ENCODE measurements at regions not wholly inside any gene's neighbourhood (a gene's known extent, or its start where the extent isn't known, plus 50 kb on each side); places are given as distances from the start of the nearest gene placed in this dataset.

- Histone ChIP-seq H3K4me1 (ENCODE audit: control insufficient read depth in 1 of 2, low read depth in 2 of 2) (no peaks in the 10 kb centered on the region), H3K4me3 (no peak overlapping the region), H3K27me3 (replicated peaks; ENCODE audit: insufficient read depth) (no peaks in the 10 kb centered on the region), H3K9me3 (no peaks in the 10 kb centered on the region), H3K27ac (no peak overlapping the region), H3K36me3 (no peaks in the 10 kb centered on the region)
- ATAC-seq (ENCODE audit: insufficient number of reproducible peaks, low FRiP score, low read depth) (no peak), DNase-seq (ENCODE audit: low spot score) (no peak)
- TF ChIP-seq CTCF (IDR thresholded peaks at IDR 0.05): no peak
Observed at GRCh38 chr12:102746963-102747362, 170.1 kb downstream of the PAH start.

GRCh38 chr12:102745971-102746600 is 171.0 kb downstream of the PAH start:
- Histone ChIP-seq H3K27ac (no peak overlapping the region), H3K4me1 (ENCODE audit: control insufficient read depth in 1 of 2, low read depth in 2 of 2) (no peaks in the 10 kb centered on the region), H3K27me3 (replicated peaks; ENCODE audit: insufficient read depth) (no peaks in the 10 kb centered on the region), H3K36me3 (no peaks in the 10 kb centered on the region), H3K9me3 (no peaks in the 10 kb centered on the region), H3K4me3 (no peak overlapping the region)
- no peak for DNase-seq (ENCODE audit: low spot score)
- ATAC-seq (ENCODE audit: insufficient number of reproducible peaks, low FRiP score, low read depth): no peak
- TF ChIP-seq CTCF (IDR thresholded peaks at IDR 0.05): no peak

- Histone ChIP-seq H3K9me3 (no peaks in the 10 kb centered on the region), H3K4me3 (no peak overlapping the region), H3K4me1 (ENCODE audit: control insufficient read depth in 1 of 2, low read depth in 2 of 2) (no peaks in the 10 kb centered on the region), H3K36me3 (no peaks in the 10 kb centered on the region), H3K27me3 (replicated peaks; ENCODE audit: insufficient read depth) (no peaks in the 10 kb centered on the region), H3K27ac (no peak overlapping the region)
- DNase-seq (ENCODE audit: low spot score) (no peak), ATAC-seq (ENCODE audit: insufficient number of reproducible peaks, low FRiP score, low read depth) (no peak)
- TF ChIP-seq CTCF (IDR thresholded peaks at IDR 0.05): no peak
Observed at GRCh38 chr12:102741196-102741595, 175.8 kb downstream of the PAH start.

- Histone ChIP-seq H3K4me3 (no peak overlapping the region), H3K4me1 (ENCODE audit: control insufficient read depth in 1 of 2, low read depth in 2 of 2) (no peaks in the 10 kb centered on the region), H3K9me3 (no peaks in the 10 kb centered on the region), H3K36me3 (no peaks in the 10 kb centered on the region), H3K27me3 (replicated peaks; ENCODE audit: insufficient read depth) (no peaks in the 10 kb centered on the region), H3K27ac (no peak overlapping the region)
- no peak for TF ChIP-seq CTCF (IDR thresholded peaks at IDR 0.05)
- ATAC-seq (ENCODE audit: insufficient number of reproducible peaks, low FRiP score, low read depth) (no peak), DNase-seq (ENCODE audit: low spot score) (no peak)
Observed at GRCh38 chr12:102740141-102740955, 176.7 kb downstream of the PAH start.

- DNase-seq (ENCODE audit: low spot score) (no peak), ATAC-seq (ENCODE audit: insufficient number of reproducible peaks, low FRiP score, low read depth) (no peak)
- H3K4me3 ChIP-seq: no peak overlapping the region
- no peaks in the 10 kb centered on the region for H3K27me3 ChIP-seq (replicated peaks; ENCODE audit: insufficient read depth)
- TF ChIP-seq CTCF (IDR thresholded peaks at IDR 0.05): no peak
- H3K9me3 ChIP-seq: no peaks in the 10 kb centered on the region
- no peaks in the 10 kb centered on the region for H3K4me1 ChIP-seq (ENCODE audit: control insufficient read depth in 1 of 2, low read depth in 2 of 2)
- H3K36me3 ChIP-seq: no peaks in the 10 kb centered on the region
- H3K27ac ChIP-seq: no peak overlapping the region
Observed at GRCh38 chr12:102736328-102736727, 180.7 kb downstream of the PAH start.

All from thoracic aorta (tissue), 2 donors.